ENCODE measurements at regions not wholly inside any gene's neighbourhood (a gene's known extent, or its start where the extent isn't known, plus 50 kb on each side); places are given as distances from the start of the nearest gene placed in this dataset.

DNA sequence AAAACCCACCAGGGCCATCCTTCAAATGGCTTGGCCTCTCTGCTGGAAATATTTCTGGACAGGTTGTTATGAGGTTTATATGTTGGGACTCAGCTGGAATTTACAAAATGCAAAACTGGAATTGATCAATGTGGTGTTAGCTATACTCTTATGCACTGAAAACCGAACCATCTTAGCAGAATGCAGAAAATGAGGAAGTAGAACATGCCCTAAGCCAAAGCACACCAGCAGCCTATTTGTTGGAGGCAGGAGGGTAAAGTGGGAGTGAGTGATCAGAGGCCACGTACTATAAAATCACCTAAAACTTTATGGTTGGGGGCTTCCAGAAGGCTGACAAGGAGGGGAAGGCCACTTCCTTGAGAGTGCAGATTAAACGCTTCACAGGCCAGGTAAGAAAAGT, 63.6 kb upstream of the C5orf63 start:
- TF ChIP-seq, protein P1, sequence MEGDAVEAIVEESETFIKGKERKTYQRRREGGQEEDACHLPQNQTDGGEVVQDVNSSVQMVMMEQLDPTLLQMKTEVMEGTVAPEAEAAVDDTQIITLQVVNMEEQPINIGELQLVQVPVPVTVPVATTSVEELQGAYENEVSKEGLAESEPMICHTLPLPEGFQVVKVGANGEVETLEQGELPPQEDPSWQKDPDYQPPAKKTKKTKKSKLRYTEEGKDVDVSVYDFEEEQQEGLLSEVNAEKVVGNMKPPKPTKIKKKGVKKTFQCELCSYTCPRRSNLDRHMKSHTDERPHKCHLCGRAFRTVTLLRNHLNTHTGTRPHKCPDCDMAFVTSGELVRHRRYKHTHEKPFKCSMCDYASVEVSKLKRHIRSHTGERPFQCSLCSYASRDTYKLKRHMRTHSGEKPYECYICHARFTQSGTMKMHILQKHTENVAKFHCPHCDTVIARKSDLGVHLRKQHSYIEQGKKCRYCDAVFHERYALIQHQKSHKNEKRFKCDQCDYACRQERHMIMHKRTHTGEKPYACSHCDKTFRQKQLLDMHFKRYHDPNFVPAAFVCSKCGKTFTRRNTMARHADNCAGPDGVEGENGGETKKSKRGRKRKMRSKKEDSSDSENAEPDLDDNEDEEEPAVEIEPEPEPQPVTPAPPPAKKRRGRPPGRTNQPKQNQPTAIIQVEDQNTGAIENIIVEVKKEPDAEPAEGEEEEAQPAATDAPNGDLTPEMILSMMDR (conservative IDR thresholded peaks at IDR 0.05; ENCODE audit: low read depth, low read length): no peak
- no peak for TF ChIP-seq EZH2 (IDR thresholded peaks at IDR 0.05; ENCODE audit: borderline replicate concordance, low read depth, low read length, poor library complexity, severe bottlenecking)

Data from A673 (cell line).